ENCODE measurements at regions not wholly inside any gene's neighbourhood (a gene's known extent, or its start where the extent isn't known, plus 50 kb on each side); places are given as distances from the start of the nearest gene placed in this dataset.

DNA sequence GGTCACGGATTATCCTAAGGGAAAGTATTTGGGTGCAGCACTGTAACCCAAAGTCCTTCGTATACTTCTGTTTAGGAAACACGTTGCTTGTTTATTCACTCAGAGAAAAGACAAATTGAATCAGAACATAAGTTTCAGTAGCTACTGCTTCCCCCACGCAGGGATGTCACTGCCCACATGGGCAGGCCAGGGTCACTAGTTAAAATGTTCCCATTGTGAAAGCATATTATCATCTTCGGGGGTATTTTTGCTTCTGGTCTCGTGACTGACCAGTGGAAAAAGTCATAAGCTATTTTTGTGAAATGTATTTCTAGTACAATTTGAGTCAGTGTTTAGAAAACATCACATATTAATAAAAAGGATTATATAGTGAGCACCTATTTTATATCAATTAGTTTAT lies 377.8 kb downstream of the PCDH7 start:
- TF ChIP-seq, protein P1, sequence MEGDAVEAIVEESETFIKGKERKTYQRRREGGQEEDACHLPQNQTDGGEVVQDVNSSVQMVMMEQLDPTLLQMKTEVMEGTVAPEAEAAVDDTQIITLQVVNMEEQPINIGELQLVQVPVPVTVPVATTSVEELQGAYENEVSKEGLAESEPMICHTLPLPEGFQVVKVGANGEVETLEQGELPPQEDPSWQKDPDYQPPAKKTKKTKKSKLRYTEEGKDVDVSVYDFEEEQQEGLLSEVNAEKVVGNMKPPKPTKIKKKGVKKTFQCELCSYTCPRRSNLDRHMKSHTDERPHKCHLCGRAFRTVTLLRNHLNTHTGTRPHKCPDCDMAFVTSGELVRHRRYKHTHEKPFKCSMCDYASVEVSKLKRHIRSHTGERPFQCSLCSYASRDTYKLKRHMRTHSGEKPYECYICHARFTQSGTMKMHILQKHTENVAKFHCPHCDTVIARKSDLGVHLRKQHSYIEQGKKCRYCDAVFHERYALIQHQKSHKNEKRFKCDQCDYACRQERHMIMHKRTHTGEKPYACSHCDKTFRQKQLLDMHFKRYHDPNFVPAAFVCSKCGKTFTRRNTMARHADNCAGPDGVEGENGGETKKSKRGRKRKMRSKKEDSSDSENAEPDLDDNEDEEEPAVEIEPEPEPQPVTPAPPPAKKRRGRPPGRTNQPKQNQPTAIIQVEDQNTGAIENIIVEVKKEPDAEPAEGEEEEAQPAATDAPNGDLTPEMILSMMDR (IDR thresholded peaks at IDR 0.05) = no peak
- no peak for TF ChIP-seq POLR2A (IDR thresholded peaks at IDR 0.05)
